ENCODE measurements at regions not wholly inside any gene's neighbourhood (a gene's known extent, or its start where the extent isn't known, plus 50 kb on each side); places are given as distances from the start of the nearest gene placed in this dataset.

DNA sequence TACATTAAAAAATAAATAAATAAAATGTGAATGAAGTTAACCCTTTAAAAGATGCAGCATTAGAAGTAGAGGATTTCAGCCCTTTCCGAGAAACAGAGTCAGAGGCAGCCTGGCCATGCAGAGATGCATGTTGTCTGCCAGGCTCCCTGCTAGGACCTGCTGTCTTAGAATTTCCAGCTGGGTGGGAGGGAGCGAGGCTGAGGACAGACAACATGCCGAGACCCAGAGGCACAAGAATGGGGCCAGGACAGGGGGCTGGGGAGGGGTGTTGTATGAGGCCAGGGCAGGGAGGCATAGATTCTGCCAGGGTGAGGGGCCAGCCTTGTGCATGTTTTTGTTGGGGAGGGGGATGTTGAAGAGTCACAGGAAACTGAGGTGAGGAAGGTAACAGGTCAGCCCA, 68.6 kb upstream of the NEURL1B start:
- Histone ChIP-seq H3K27ac (no peak overlapping the region), H3K27me3 (no peaks in the 10 kb centered on the region), H3K4me3 (no peak overlapping the region), H3K9ac (ENCODE audit: low read depth in 2 of 2, low read length in 2 of 2) (no peak overlapping the region), H3K4me1 (no peaks in the 10 kb centered on the region), H3K9me3 (no peaks in the 10 kb centered on the region), H3K36me3 (no peaks in the 10 kb centered on the region)
- TF ChIP-seq, protein P1, sequence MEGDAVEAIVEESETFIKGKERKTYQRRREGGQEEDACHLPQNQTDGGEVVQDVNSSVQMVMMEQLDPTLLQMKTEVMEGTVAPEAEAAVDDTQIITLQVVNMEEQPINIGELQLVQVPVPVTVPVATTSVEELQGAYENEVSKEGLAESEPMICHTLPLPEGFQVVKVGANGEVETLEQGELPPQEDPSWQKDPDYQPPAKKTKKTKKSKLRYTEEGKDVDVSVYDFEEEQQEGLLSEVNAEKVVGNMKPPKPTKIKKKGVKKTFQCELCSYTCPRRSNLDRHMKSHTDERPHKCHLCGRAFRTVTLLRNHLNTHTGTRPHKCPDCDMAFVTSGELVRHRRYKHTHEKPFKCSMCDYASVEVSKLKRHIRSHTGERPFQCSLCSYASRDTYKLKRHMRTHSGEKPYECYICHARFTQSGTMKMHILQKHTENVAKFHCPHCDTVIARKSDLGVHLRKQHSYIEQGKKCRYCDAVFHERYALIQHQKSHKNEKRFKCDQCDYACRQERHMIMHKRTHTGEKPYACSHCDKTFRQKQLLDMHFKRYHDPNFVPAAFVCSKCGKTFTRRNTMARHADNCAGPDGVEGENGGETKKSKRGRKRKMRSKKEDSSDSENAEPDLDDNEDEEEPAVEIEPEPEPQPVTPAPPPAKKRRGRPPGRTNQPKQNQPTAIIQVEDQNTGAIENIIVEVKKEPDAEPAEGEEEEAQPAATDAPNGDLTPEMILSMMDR (IDR thresholded peaks at IDR 0.05) = no peak
- no peak for DNase-seq
- intact Hi-C loops (cut with DNase I) = no loop called here

DNA sequence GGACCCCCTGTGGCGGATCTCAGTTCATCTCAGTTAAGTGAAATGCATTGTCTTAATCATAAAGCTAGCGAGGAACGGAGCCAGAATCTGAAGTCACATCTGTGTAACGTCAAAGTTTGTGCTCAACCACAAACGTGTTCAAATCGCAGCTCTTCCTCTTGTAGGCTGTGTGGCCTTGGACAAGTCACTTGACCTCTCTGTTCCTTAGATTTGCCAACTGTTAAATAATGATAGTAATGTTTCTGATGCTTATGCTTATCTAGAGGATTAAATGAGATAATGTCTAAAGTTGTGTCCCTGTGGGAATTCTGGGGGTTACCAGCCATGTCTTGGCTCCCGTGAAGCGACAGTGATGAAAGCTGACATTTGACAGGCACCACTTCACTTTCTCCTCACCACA, 69.2 kb upstream of the NEURL1B start:
- H3K27ac ChIP-seq = no peak overlapping the region
- no peaks in the 10 kb centered on the region for H3K36me3 ChIP-seq
- no peaks in the 10 kb centered on the region for H3K4me1 ChIP-seq
- H3K4me3 ChIP-seq = no peak overlapping the region
- intact Hi-C loops (cut with DNase I) = no loop called here
- no peak overlapping the region for H3K9ac ChIP-seq (ENCODE audit: low read depth in 2 of 2, low read length in 2 of 2)
- DNase-seq = no peak
- no peaks in the 10 kb centered on the region for H3K27me3 ChIP-seq
- no peaks in the 10 kb centered on the region for H3K9me3 ChIP-seq
- TF ChIP-seq, protein P1 (IDR thresholded peaks at IDR 0.05) = no peak

DNA sequence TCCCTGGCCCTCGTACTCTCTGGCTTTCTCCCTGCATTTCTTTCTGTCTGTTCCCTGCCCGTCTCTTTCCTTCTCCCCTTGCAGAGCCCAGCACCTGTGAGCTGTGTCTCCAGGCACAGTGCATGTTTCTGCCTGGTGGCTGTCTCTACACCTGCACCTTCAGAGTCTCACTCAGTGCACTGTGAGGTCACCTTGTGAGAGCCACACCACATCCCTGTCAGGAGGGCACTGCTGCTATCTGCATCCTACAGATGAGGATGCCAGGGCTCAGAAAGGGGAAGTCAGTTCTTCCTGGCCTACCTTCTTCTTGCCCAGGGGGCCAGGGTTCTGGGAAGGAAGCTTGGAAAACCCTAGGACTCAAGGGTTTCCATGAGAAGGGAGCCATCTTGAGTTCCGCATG, 69.7 kb upstream of the NEURL1B start:
- TF ChIP-seq, protein P1 (IDR thresholded peaks at IDR 0.05) = no peak
- no peaks in the 10 kb centered on the region for H3K27me3 ChIP-seq

DNA sequence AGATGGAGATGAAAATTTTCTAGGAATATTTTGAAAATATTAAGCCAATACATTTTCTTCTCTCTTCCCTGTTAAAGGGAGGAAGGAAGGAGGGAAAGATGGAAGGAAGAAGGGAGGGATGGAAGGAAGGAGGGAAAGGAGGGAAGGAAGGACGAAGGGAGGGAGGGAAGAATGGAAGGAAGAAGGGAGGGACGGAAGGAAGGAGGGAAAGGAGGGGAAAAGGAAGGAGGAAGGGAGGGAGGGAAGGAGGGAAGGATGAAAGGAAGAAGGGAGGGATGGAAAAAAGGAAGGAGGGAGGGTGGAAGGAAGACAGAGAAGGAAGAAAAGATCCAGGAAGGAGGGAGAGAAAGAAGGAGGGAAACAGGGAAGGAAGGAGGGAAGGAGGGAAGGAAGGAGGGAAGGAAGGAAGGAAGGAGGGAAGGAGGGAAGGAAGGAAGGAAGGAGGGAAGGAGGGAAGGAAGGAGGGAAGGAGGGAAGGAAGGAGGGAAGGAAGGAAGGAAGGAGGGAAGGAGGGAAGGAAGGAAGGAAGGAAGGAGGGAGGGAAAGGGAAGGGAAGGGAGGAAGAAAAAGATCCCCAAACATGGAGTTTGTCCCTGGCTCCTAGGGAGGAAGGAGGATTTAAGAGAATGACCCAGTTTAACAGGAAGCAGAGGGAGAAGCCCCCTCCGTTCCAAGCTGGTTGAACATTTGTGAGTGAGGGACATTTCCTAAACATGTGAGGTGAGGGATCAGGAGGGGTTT, 70.3 kb upstream of the NEURL1B start:
- Histone ChIP-seq H3K4me3 (no peak overlapping the region), H3K9ac (ENCODE audit: low read depth in 2 of 2, low read length in 2 of 2) (peak overlapping the region in 1 of 2 donors; percentile 10), H3K27me3 (no peaks in the 10 kb centered on the region), H3K9me3 (no peaks in the 10 kb centered on the region), H3K4me1 (no peaks in the 10 kb centered on the region), H3K27ac (no peak overlapping the region), H3K36me3 (no peaks in the 10 kb centered on the region)
- no peak for DNase-seq
- intact Hi-C loops (cut with DNase I) = no loop called here
- TF ChIP-seq, protein P1 (IDR thresholded peaks at IDR 0.05) = no peak

More for the DNA sequence above, 69.7 kb upstream of the NEURL1B start:
- no peak for DNase-seq
- Histone ChIP-seq H3K9ac (ENCODE audit: low read depth in 2 of 2, low read length in 2 of 2) (peak overlapping the region in 1 of 2 donors; percentile 10), H3K4me3 (no peak overlapping the region), H3K9me3 (no peaks in the 10 kb centered on the region), H3K27ac (no peak overlapping the region), H3K36me3 (no peaks in the 10 kb centered on the region), H3K4me1 (no peaks in the 10 kb centered on the region)
- intact Hi-C loops (cut with DNase I) = no loop called here

DNA sequence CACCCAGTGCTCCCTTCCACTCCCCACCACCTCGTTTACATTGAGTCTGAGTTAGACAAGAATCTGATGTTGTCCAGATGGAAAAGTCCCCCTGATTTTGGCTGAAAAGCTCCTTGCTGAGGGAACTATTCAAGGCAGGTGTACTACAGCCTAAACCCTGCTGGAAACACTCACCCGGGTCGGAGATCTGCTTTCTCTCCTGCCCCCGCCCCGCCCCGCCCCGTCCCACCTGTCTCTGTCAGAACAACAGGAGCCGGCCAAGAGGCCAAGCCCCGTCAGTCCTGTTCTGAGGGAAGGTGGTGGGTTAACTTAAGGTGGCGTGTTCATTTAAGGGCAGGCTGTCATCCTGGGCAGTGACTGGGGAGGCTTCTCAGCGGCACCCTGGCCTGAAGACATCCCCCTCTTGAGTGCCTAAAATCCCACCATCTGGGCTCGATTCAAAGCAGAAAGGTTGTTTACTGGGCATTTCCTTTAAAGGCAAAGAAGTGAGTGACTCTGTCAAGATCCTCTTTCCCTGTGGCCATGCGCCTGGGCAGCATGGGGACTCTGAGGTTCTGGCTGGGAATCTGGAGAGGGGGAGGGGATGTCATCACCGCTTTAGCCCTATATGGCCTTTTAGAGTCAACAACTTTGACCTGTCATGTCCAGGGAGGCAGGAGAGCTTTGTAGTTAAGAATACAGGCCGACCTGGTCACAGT, 71.1 kb upstream of the NEURL1B start:
- peak overlapping the region in 1 of 2 donors; percentile 3 for H3K9ac ChIP-seq (ENCODE audit: low read depth in 2 of 2, low read length in 2 of 2)
- no peak overlapping the region for H3K4me3 ChIP-seq
- no peak overlapping the region for H3K27ac ChIP-seq
- H3K9me3 ChIP-seq = no peaks in the 10 kb centered on the region
- no peaks in the 10 kb centered on the region for H3K36me3 ChIP-seq
- intact Hi-C loops (cut with DNase I) = loop anchor here (10.0 kb wide), 1 partner anchor 125 kb away; no protein-coding TSS in a partner anchor
- H3K27me3 ChIP-seq = no peaks in the 10 kb centered on the region
- H3K4me1 ChIP-seq = no peaks in the 10 kb centered on the region
- TF ChIP-seq, protein P1 (IDR thresholded peaks at IDR 0.05) = no peak
- DNase-seq = peak; percentile 61
